ENCODE measurements at regions not wholly inside any gene's neighbourhood (a gene's known extent, or its start where the extent isn't known, plus 50 kb on each side); places are given as distances from the start of the nearest gene placed in this dataset.

- TF ChIP-seq REST (IDR thresholded peaks at IDR 0.05; ENCODE audit: unreplicated experiment), result no peak
- TF ChIP-seq POLR2AphosphoS5 (IDR thresholded peaks at IDR 0.05; ENCODE audit: low read depth), result no peak
- TF ChIP-seq NANOG (IDR thresholded peaks at IDR 0.05; ENCODE audit: borderline replicate concordance), result no peak
- no peak for TF ChIP-seq ZNF114 (CRISPR knock-in tag; IDR thresholded peaks at IDR 0.05)
These were observed 430.2 kb upstream of the PIK3C3 start (continued) for GRCh38 chr18:41524674-41525470.

- Histone ChIP-seq H3K36me3 (ENCODE audit: insufficient read depth) (no peaks in the 10 kb centered on the region), H3K27me3 (ENCODE audit: insufficient read depth) (no peaks in the 10 kb centered on the region), H3K9me2 (ENCODE audit: insufficient read depth) (no peaks in the 10 kb centered on the region), H3F3A (replicated peaks; ENCODE audit: low read depth) (no peaks in the 10 kb centered on the region), H3K79me2 (replicated peaks; ENCODE audit: insufficient read depth) (no peaks in the 10 kb centered on the region), H4K20me1 (replicated peaks; ENCODE audit: insufficient read depth) (no peaks in the 10 kb centered on the region), H3K27ac (ENCODE audit: low read depth) (no peak overlapping the region), H3K4me2 (no peak overlapping the region), H3K4me1 (ENCODE audit: insufficient read depth) (peaks cover 5% of the 10 kb centered on the region), H3K4me3 (no peak overlapping the region), H2AFZ (no peak overlapping the region)
- no peaks in the 10 kb centered on the region for H3K9me3 Mint-ChIP-seq
- H3K4me3 Mint-ChIP-seq, result no peak overlapping the region
- H3K36me3 Mint-ChIP-seq (ENCODE audit: low read depth), result no peaks in the 10 kb centered on the region
- no peak overlapping the region for H3K27ac Mint-ChIP-seq
- DNase-seq (ENCODE audit: low spot score) (no peak), ATAC-seq (no peak)
- peaks cover 5% of the 10 kb centered on the region; the same call in 2 of the 3 replicates for H3K4me1 Mint-ChIP-seq
- no peaks in the 10 kb centered on the region for H3K27me3 Mint-ChIP-seq (ENCODE audit: insufficient read depth, low read depth, poor library complexity)
- TF ChIP-seq EZH2phosphoT487 (IDR thresholded peaks at IDR 0.05; ENCODE audit: unreplicated experiment), result no peak
- no peak for TF ChIP-seq CTCF (conservative IDR thresholded peaks at IDR 0.05; ENCODE audit: low read depth in 2 of 2)
- no peak for TF ChIP-seq NANOG (IDR thresholded peaks at IDR 0.05; ENCODE audit: borderline replicate concordance)
- TF ChIP-seq POLR2AphosphoS5 (IDR thresholded peaks at IDR 0.05; ENCODE audit: low read depth), result no peak
- TF ChIP-seq STAT1 (IDR thresholded peaks at IDR 0.05; ENCODE audit: unreplicated experiment), result no peak
- no peak for TF ChIP-seq ETS1 (IDR thresholded peaks at IDR 0.05)
- no peak for TF ChIP-seq JUNB (IDR thresholded peaks at IDR 0.05; ENCODE audit: unreplicated experiment)
- no peak for TF ChIP-seq ZNF331 (CRISPR knock-in tag; IDR thresholded peaks at IDR 0.05; ENCODE audit: low read depth)
- no peak for TF ChIP-seq REST (IDR thresholded peaks at IDR 0.05; ENCODE audit: unreplicated experiment)
- TF ChIP-seq CREB1 (CRISPR knock-in tag; IDR thresholded peaks at IDR 0.05; ENCODE audit: low read depth), result no peak
These were observed 437.9 kb upstream of the PIK3C3 start for GRCh38 chr18:41517142-41517541.

Measured in GM23338 (cell line).